DOHH2 (cell line): ENCODE measurements at regions not wholly inside any gene's neighbourhood (a gene's known extent, or its start where the extent isn't known, plus 50 kb on each side); places are given as distances from the start of the nearest gene placed in this dataset.

Experiments used
- H3F3A ChIP-seq: fragments of 200-600 bp; sonication (generic), shearing (Covaris generic); 2 replicates; pipeline ENCODE4 v1.6.0; 2016; ENCODE audit warnings: antibody characterized with exemption, mild to moderate bottlenecking; ENCODE audit not compliant: control insufficient read depth, insufficient read depth
- H3K27ac ChIP-seq: fragments of 200-600 bp; sonication (generic); 2 replicates; pipeline ENCODE4 v1.5.1; 2014; ENCODE audit warnings: low read depth, mild to moderate bottlenecking, low read length, moderate library complexity
- H3K27me3 ChIP-seq: fragments of 200-600 bp; sonication (generic); 2 replicates; pipeline ENCODE4 v1.6.1; 2014; ENCODE audit warnings: mild to moderate bottlenecking, low read length, mixed read lengths; ENCODE audit not compliant: control insufficient read depth
- H3K36me3 ChIP-seq: fragments of 200-600 bp; sonication (generic); 2 replicates; pipeline ENCODE4 v1.6.1; 2014; ENCODE audit warnings: mild to moderate bottlenecking, low read length, moderate library complexity, mixed read lengths; ENCODE audit not compliant: control insufficient read depth
- H3K4me1 ChIP-seq: fragments of 200-600 bp; sonication (generic); 2 replicates; pipeline ENCODE4 v1.6.1; 2014; ENCODE audit warnings: mild to moderate bottlenecking, low read length, mixed read lengths; ENCODE audit not compliant: control insufficient read depth
- H3K4me2 ChIP-seq: fragments of 200-600 bp; sonication (generic); 2 replicates; pipeline ENCODE4 v1.6.0; 2014; ENCODE audit warnings: mild to moderate bottlenecking, low read length, moderate library complexity
- H3K4me3 ChIP-seq: fragments of 200-600 bp; sonication (generic); 2 replicates; pipeline ENCODE4 v1.5.1; 2014; ENCODE audit warnings: mild to moderate bottlenecking, low read length, mixed read lengths
- H3K79me2 ChIP-seq: fragments of 200-600 bp; sonication (generic); 2 replicates; pipeline ENCODE4 v1.6.1; 2014; ENCODE audit warnings: mild to moderate bottlenecking, low read length, mixed read lengths; ENCODE audit not compliant: control insufficient read depth
- H3K9me2 ChIP-seq: fragments of 200-600 bp; sonication (generic); replicated peaks from 2 replicates; pipeline ENCODE4 v1.6.1; 2014; ENCODE audit warnings: mild to moderate bottlenecking, low read length, mixed read lengths; ENCODE audit not compliant: control insufficient read depth
- H3K9me3 ChIP-seq: fragments of 200-600 bp; sonication (generic); 2 replicates; pipeline ENCODE4 v1.6.1; 2014; ENCODE audit warnings: antibody characterized with exemption, low read length, mixed read lengths; ENCODE audit not compliant: control insufficient read depth, insufficient read depth
- H4K20me1 ChIP-seq: fragments of 200-600 bp; sonication (generic); 2 replicates; pipeline ENCODE4 v1.6.0; 2014; ENCODE audit warnings: low read depth, mild to moderate bottlenecking, antibody characterized with exemption, low read length, moderate library complexity; ENCODE audit not compliant: control insufficient read depth, insufficient read depth
- CTCF ChIP-seq: fragments of 200-600 bp; sonication (generic); IDR thresholded peaks from one replicate; pipeline ENCODE4 v1.5.1; 2014; ENCODE audit warnings: antibody characterized with exemption, mild to moderate bottlenecking, low read depth, low read length; ENCODE audit not compliant: poor library complexity, severe bottlenecking
- EZH2phosphoT487 ChIP-seq: fragments of 200-600 bp; sonication (generic); IDR thresholded peaks from 2 replicates; pipeline ENCODE4 v1.6.1; 2017; ENCODE audit warnings: borderline replicate concordance, mild to moderate bottlenecking, antibody characterized with exemption, low read length, moderate library complexity, mixed read lengths

DNA sequence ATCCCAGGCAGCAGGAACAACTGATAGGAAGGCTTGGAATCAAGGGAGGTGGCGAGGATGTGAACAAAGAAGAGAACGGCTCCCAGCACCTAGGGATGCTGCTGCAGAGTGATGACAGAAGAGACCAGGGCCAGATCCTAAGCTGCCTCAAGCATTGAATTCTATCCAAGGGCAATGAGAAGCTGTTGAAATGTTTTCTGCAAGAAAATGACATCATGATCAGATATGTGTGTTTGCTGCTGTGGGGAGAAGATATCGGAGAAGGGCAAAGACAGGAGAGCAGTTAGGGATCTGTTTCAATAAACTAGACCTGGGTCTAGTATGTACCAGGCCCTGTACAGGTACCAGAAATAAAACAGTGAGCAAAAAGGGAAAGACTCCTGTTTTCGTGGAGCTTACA is 194.7 kb upstream of the RAB4A start:
- Histone ChIP-seq H4K20me1 (no peaks in the 10 kb centered on the region), H3K9me2 (no peaks in the 10 kb centered on the region)

DNA sequence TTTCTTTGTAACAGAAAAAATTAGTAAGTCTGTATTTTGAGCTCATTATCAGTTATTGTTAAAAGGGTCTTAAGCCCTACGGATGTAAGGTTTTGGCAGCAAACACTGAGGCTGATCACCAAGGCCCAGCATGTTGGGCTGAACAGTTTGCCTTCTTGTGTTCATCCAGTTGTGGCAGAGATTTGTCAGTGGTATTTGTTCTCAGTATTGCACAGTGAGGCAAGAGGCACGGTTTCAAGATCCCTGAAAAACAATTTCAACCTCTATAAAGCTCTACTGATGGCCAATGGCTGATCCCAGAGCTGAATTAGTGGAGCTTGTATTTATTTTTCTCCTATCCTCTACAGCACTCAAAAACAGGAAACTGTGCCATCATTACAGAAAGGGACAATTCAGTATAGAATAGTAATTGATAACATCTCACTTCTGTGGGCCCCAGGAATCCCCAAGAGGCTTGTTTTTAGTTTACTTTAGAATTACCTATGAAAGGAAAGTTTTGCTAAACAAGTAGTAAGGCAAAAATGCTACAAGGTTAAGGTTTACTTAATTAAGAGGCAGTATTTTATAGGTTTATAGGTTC is 191.8 kb upstream of the RAB4A start:
- Histone ChIP-seq H3K4me2 (no peak overlapping the region), H3K27me3 (no peaks in the 10 kb centered on the region), H3K36me3 (no peaks in the 10 kb centered on the region), H3F3A (no peaks in the 10 kb centered on the region), H3K9me2 (no peaks in the 10 kb centered on the region), H3K79me2 (no peaks in the 10 kb centered on the region), H3K9me3 (peaks cover 7% of the 10 kb centered on the region), H4K20me1 (no peaks in the 10 kb centered on the region), H3K4me3 (no peak overlapping the region), H3K27ac (no peak overlapping the region), H3K4me1 (no peaks in the 10 kb centered on the region)
- no peak for TF ChIP-seq CTCF
- TF ChIP-seq EZH2phosphoT487, result no peak

More for the DNA sequence above, 194.7 kb upstream of the RAB4A start:
- no peak overlapping the region for H3K4me3 ChIP-seq
- H3K4me1 ChIP-seq, result no peaks in the 10 kb centered on the region
- H3K4me2 ChIP-seq, result no peak overlapping the region
- H3K9me3 ChIP-seq, result no peaks in the 10 kb centered on the region
- H3K79me2 ChIP-seq, result no peaks in the 10 kb centered on the region
- H3F3A ChIP-seq, result no peaks in the 10 kb centered on the region
- no peaks in the 10 kb centered on the region for H3K36me3 ChIP-seq
- no peak overlapping the region for H3K27ac ChIP-seq
- TF ChIP-seq EZH2phosphoT487 (no peak), CTCF (no peak)
- no peaks in the 10 kb centered on the region for H3K27me3 ChIP-seq

- Histone ChIP-seq H3F3A (no peaks in the 10 kb centered on the region), H3K4me2 (no peak overlapping the region), H3K4me1 (no peaks in the 10 kb centered on the region), H3K27me3 (peaks cover 5% of the 10 kb centered on the region; the same call in 1 of the 2 replicates), H3K9me3 (peaks cover 7% of the 10 kb centered on the region), H4K20me1 (no peaks in the 10 kb centered on the region), H3K27ac (no peak overlapping the region), H3K9me2 (no peaks in the 10 kb centered on the region), H3K4me3 (no peak overlapping the region), H3K36me3 (no peaks in the 10 kb centered on the region), H3K79me2 (no peaks in the 10 kb centered on the region)
- TF ChIP-seq CTCF (no peak), EZH2phosphoT487 (no peak)
Observed at GRCh38 chr1:229080361-229080760, 190.6 kb upstream of the RAB4A start.
